IMR-90 (cell line): ENCODE measurements at regions not wholly inside any gene's neighbourhood (a gene's known extent, or its start where the extent isn't known, plus 50 kb on each side); places are given as distances from the start of the nearest gene placed in this dataset.

Source experiments
- ATAC-seq: fragments of 200-7000 bp; cut with Tn5 transposase; 2 replicates; pipeline ENCODE4 v1.9.1; 2020; ENCODE audit warnings: low read depth, mild to moderate bottlenecking, moderate library complexity
- BruUV-seq: library from RNA; stranded (reverse); fragments of 400-500 nt; replicated peaks from 2 replicates; lab custom pipeline; 2021; lab: Mats Ljungman, UMichigan
- CTCF ChIA-PET: fragments of 300-600 bp; formaldehyde crosslinking; extraction: SDS; loops from one replicate; lab custom pipeline; 2021; ENCODE audit warnings: antibody characterized with exemption; lab: Yijun Ruan, JAX
- POLR2A ChIA-PET: fragments of 300-600 bp; sonication (Branson Sonifier 250); formaldehyde crosslinking; loops from one replicate; lab custom pipeline; 2022; ENCODE audit warnings: antibody characterized with exemption; ENCODE audit not compliant: unreplicated experiment; lab: Charles Lee
- DNase-seq: peaks from one replicate; pipeline ENCODE4 v3.0.0; 2013
- H2AFZ ChIP-seq: replicated peaks from 2 replicates; pipeline ENCODE3; 2013; ENCODE audit warnings: low read length, mild to moderate bottlenecking; ENCODE audit not compliant: poor library complexity
- H2AK5ac ChIP-seq: 2 replicates; pipeline ENCODE4 v1.6.1; 2013; ENCODE audit warnings: low read depth, low read length, inconsistent platforms
- H2AK9ac ChIP-seq: replicated peaks from 2 replicates; pipeline ENCODE3; 2013; ENCODE audit warnings: mild to moderate bottlenecking, low read depth, low read length, moderate library complexity; ENCODE audit not compliant: poor library complexity
- H2BK120ac ChIP-seq: 2 replicates; pipeline ENCODE4 v1.6.1; 2013; ENCODE audit warnings: low read depth, low read length, inconsistent platforms
- H2BK15ac ChIP-seq: 3 replicates; pipeline ENCODE4 v1.6.1; 2013; ENCODE audit warnings: low read depth, low read length, inconsistent platforms
- H2BK20ac ChIP-seq: 2 replicates; pipeline ENCODE4 v1.6.1; 2013; ENCODE audit warnings: low read depth, mild to moderate bottlenecking, inconsistent platforms, low read length, moderate library complexity
- H2BK5ac ChIP-seq: 2 replicates; pipeline ENCODE4 v1.6.1; 2013; ENCODE audit warnings: mild to moderate bottlenecking, low read depth, low read length, inconsistent platforms; ENCODE audit not compliant: poor library complexity, severe bottlenecking
- H3K14ac ChIP-seq: replicated peaks from 2 replicates; pipeline ENCODE4 v1.6.1; 2013; ENCODE audit warnings: low read depth, low read length, inconsistent platforms
- H3K18ac ChIP-seq: 2 replicates; pipeline ENCODE4 v1.6.1; 2013; ENCODE audit warnings: low read depth, low read length, control low read depth
- H3K23ac ChIP-seq: 2 replicates; pipeline ENCODE4 v1.6.1; 2013; ENCODE audit warnings: low read depth, low read length, inconsistent platforms
- H3K27ac ChIP-seq: 2 replicates; pipeline ENCODE4 v1.5.1; 2013; ENCODE audit warnings: mild to moderate bottlenecking, control low read depth, low read length; ENCODE audit not compliant: insufficient read depth
- H3K27me3 ChIP-seq: 2 replicates; pipeline ENCODE4 v1.6.1; 2013; ENCODE audit warnings: low read length; ENCODE audit not compliant: control insufficient read depth, insufficient read depth
- H3K36me3 ChIP-seq: 2 replicates; pipeline ENCODE4 v1.6.1; 2013; ENCODE audit warnings: low read length, mixed read lengths; ENCODE audit not compliant: control insufficient read depth, insufficient read depth
- H3K4ac ChIP-seq: 2 replicates; pipeline ENCODE4 v1.6.1; 2013; ENCODE audit warnings: low read depth, low read length, inconsistent platforms
- H3K4me1 ChIP-seq: 2 replicates; pipeline ENCODE4 v1.6.1; 2013; ENCODE audit warnings: low read length, mixed read lengths; ENCODE audit not compliant: control insufficient read depth, insufficient read depth
- H3K4me2 ChIP-seq: 2 replicates; pipeline ENCODE4 v1.6.1; 2013; ENCODE audit warnings: low read depth, mild to moderate bottlenecking, control low read depth, low read length, moderate library complexity
- H3K4me3 ChIP-seq: 2 replicates; pipeline ENCODE4 v1.5.1; 2013; ENCODE audit warnings: low read depth, mild to moderate bottlenecking, control low read depth, low read length, moderate library complexity; ENCODE audit not compliant: insufficient read depth
- H3K56ac ChIP-seq: 2 replicates; pipeline ENCODE4 v1.6.1; 2013; ENCODE audit warnings: low read length, inconsistent platforms; ENCODE audit not compliant: insufficient read depth; ENCODE audit errors: extremely low read depth
- H3K79me1 ChIP-seq, 2 experiments: 2 replicates each; pipeline ENCODE4 v1.6.1; 2013; ENCODE audit warnings: low read length in 2 of 2, inconsistent platforms in 1 of 2, low read depth in 1 of 2
- H3K9ac ChIP-seq: 2 replicates; pipeline ENCODE4 v1.6.1; 2013; ENCODE audit warnings: low read depth, low read length, control low read depth
- H3K9me1 ChIP-seq: 2 replicates; pipeline ENCODE4 v1.6.1; 2013; ENCODE audit warnings: low read length, inconsistent platforms; ENCODE audit not compliant: insufficient read depth
- H3K9me3 ChIP-seq: 2 replicates; pipeline ENCODE4 v1.6.1; 2013; ENCODE audit warnings: low read length; ENCODE audit not compliant: control insufficient read depth, insufficient read depth
- H4K20me1 ChIP-seq: 2 replicates; pipeline ENCODE4 v1.6.1; 2013; ENCODE audit warnings: low read length, inconsistent platforms; ENCODE audit not compliant: insufficient read depth
- H4K5ac ChIP-seq: 2 replicates; pipeline ENCODE4 v1.6.1; 2013; ENCODE audit warnings: mild to moderate bottlenecking, low read depth, low read length, control low read depth
- H4K8ac ChIP-seq, 2 experiments: 2 replicates each; pipeline ENCODE4 v1.6.1; 2013; ENCODE audit warnings: low read depth in 2 of 2, low read length in 2 of 2, control low read depth in 1 of 2, inconsistent platforms in 1 of 2
- H4K91ac ChIP-seq: 2 replicates; pipeline ENCODE4 v1.6.1; 2013; ENCODE audit warnings: low read depth, low read length, inconsistent platforms; ENCODE audit not compliant: insufficient read depth
- CHD1 ChIP-seq: IDR thresholded peaks from 2 replicates; pipeline ENCODE4 v1.6.1; 2012; ENCODE audit warnings: low read depth, low read length, improper control_type of control experiment
- CTCF ChIP-seq: conservative IDR thresholded peaks from 2 replicates; pipeline ENCODE4 v1.5.1; 2012; ENCODE audit warnings: mild to moderate bottlenecking, low read depth, low read length, improper control_type of control experiment
- MAZ ChIP-seq: IDR thresholded peaks from 2 replicates; pipeline ENCODE4 v1.6.1; 2012; ENCODE audit warnings: low read depth, mild to moderate bottlenecking, low read length, improper control_type of control experiment, moderate library complexity, borderline replicate concordance
- MXI1 ChIP-seq: IDR thresholded peaks from 2 replicates; pipeline ENCODE4 v1.6.1; 2012; ENCODE audit warnings: low read depth, mild to moderate bottlenecking, low read length, moderate library complexity, borderline replicate concordance
- POLR2A ChIP-seq: IDR thresholded peaks from 2 replicates; pipeline ENCODE4 v1.6.1; 2012; ENCODE audit warnings: mild to moderate bottlenecking, low read depth, low read length
- WGBS, 2 experiments: methylation state at CpG; one replicate each; pipeline versions ENCODE4 v1.1.5 to v1.1.7; 2013; ENCODE audit warnings: missing lambda C conversion rate in 2 of 2; ENCODE audit not compliant: insufficient read length in 1 of 2; ENCODE audit errors: extremely low coverage in 2 of 2; 5-methylcytosine and 5-hydroxymethylcytosine counted together
- dilution Hi-C: fragments of 300-500 bp; cut with HindIII; formaldehyde crosslinking; loops from one replicate; pipeline ENCODE4 v1.14.3; 2018; ENCODE audit warnings: low sequenced_read_pairs; ENCODE audit not compliant: unreplicated experiment
- in situ Hi-C: fragments of 300-500 bp; cut with MboI; formaldehyde crosslinking; loops from 3 replicates; pipeline ENCODE4 v1.14.3; 2019; ENCODE audit warnings: low sequenced_read_pairs, inconsistent platforms, mixed read lengths
- intact Hi-C: fragments of 100-400 bp; cut with micrococcal nuclease; formaldehyde crosslinking; loops from 2 replicates; pipeline ENCODE4 v1.10.0; 2022
- TF ChIP-seq, protein P1 (sequence below): fragments of 150-350 bp; IDR thresholded peaks from 2 replicates; pipeline ENCODE4 v1.6.1; 2017; ENCODE audit warnings: mild to moderate bottlenecking, antibody characterized with exemption, low read length, low read depth

DNA sequence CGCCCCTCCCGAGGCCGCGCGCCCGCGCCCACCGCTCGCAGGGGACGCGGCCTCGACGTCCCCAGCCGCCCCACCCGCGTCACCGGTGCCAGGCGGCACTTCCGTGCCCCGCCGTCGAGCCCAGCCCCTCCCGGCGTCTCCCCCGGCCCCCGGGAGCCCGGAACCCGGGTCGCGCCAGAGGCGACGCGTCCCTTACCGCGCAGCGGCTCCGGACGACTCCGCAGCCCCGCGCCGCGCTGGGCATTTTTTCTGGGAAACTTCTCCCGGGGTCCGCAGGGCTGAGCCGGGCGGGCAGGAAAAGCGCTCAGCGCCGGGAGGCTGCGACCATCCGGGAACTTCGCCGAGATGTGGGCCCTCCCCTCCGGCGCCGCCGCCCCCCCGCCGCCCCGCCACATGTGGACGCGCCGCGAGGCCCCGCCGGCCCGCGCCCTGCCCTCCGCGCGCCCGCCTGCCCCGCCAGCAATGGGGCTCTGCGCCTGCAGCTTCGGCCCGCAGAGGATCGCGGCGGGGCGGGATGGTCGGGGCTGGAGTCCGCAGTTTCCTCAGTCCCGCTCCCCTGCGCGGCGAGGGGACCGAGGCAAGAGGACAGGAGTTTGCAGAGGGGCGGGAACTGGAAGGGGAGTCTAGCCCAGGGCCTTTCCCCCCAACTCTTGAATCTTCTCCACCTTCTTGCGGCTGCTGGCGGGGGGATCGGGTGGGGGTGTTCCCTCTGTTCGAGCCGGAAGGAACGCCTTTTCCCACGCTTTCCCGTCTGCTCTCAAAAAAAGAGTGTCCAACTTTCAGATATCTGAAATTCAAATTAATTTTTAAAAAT, 81.5 kb downstream of the CHRNA1 start:
- peaks cover 5% of the 10 kb centered on the region; the same call in 1 of the 2 replicates for H4K20me1 ChIP-seq
- peak overlapping the region; percentile 92 for H2AK9ac ChIP-seq
- H3K18ac ChIP-seq: 0 out of 2 replicates have a peak overlapping the region, but pooled peaks have one; percentile 10
- H4K91ac ChIP-seq: no peak overlapping the region
- H2AK5ac ChIP-seq: no peak overlapping the region
- peaks cover 3% of the 10 kb centered on the region; the same call in 1 of the 2 replicates for H3K9me1 ChIP-seq
- H2BK20ac ChIP-seq: no peak overlapping the region
- ChIA-PET POLR2A (no interaction called here), CTCF (interaction anchor here (1.6 kb wide), 1 partner anchor 104 kb away, joined by 6 read pairs; no protein-coding TSS in a partner anchor)
- peak overlapping the region; percentile 51 for H2BK5ac ChIP-seq
- dilution Hi-C loops (no loop called here), in situ Hi-C loops (no loop called here), intact Hi-C loops (loop anchor here (1.0 to 2.0 kb wide), 3 partner anchors 76 to 220 kb away; no protein-coding TSS in a partner anchor)
- no peaks in the 10 kb centered on the region for H3K9me3 ChIP-seq
- DNase-seq (peak; percentile 59), ATAC-seq (peak; percentile 79)
- no peak overlapping the region for H2BK15ac ChIP-seq
- no peaks in the 10 kb centered on the region for H3K27me3 ChIP-seq
- peak overlapping the region; percentile 93 for H3K4me3 ChIP-seq
- no TSS peak for BruUV-seq
- H3K9ac ChIP-seq: peak overlapping the region; percentile 81
- peak overlapping the region; percentile 21; the same call in 1 of the 2 replicates for H3K23ac ChIP-seq
- no peak overlapping the region for H3K14ac ChIP-seq
- H3K36me3 ChIP-seq: no peaks in the 10 kb centered on the region; the same call in 1 of the 2 replicates
- H3K27ac ChIP-seq: peak overlapping the region; percentile 64; the same call in 1 of the 2 replicates
- H3K4ac ChIP-seq: 0 out of 2 replicates have a peak overlapping the region, but pooled peaks have one; percentile 37
- H3K4me1 ChIP-seq: peaks cover 2% of the 10 kb centered on the region; the same call in 1 of the 2 replicates
- peak overlapping the region; percentile 22 to 71; a peak in 3 of 4 replicates for H4K8ac ChIP-seq
- 0% methylated on average over 48 of the region's 97 CpGs; no CpG with 5 or more reads in 1 of the 2 experiments for WGBS, 2 experiments
- peak overlapping the region; percentile 93 for H3K4me2 ChIP-seq
- no peak overlapping the region for H3K56ac ChIP-seq
- peaks cover 31 to 32% of the 10 kb centered on the region in 2 experiments for H3K79me1 ChIP-seq
- TF ChIP-seq POLR2A (peak; percentile 20; the same call in 1 of the 2 replicates), MXI1 (peak; percentile 45; the same call in 1 of the 2 replicates), CHD1 (no peak), MAZ (peak; percentile 54; the same call in 1 of the 2 replicates), CTCF (no peak)
- TF ChIP-seq, protein P1, sequence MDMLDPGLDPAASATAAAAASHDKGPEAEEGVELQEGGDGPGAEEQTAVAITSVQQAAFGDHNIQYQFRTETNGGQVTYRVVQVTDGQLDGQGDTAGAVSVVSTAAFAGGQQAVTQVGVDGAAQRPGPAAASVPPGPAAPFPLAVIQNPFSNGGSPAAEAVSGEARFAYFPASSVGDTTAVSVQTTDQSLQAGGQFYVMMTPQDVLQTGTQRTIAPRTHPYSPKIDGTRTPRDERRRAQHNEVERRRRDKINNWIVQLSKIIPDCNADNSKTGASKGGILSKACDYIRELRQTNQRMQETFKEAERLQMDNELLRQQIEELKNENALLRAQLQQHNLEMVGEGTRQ: no peak
- H4K5ac ChIP-seq: 0 out of 2 replicates have a peak overlapping the region, but pooled peaks have one; percentile 36
- peak overlapping the region; percentile 28 for H2BK120ac ChIP-seq
- peak overlapping the region; percentile 94 for H2AFZ ChIP-seq
